GM12891 (cell line): ENCODE measurements at regions not wholly inside any gene's neighbourhood (a gene's known extent, or its start where the extent isn't known, plus 50 kb on each side); places are given as distances from the start of the nearest gene placed in this dataset.

ENCODE experiments used
- POLR2A ChIP-seq: IDR thresholded peaks from 2 replicates; pipeline ENCODE4 v1.6.1; 2011; ENCODE audit warnings: low read depth, low read length, control low read depth
- TAF1 ChIP-seq: IDR thresholded peaks from 2 replicates; pipeline ENCODE4 v1.6.1; 2011; ENCODE audit warnings: low read depth, low read length, control low read depth

GRCh38 chr11:47914743-47915142, 65.6 kb upstream of the PTPRJ start:
- TF ChIP-seq POLR2A (no peak), TAF1 (no peak)
